ENCODE measurements at regions not wholly inside any gene's neighbourhood (a gene's known extent, or its start where the extent isn't known, plus 50 kb on each side); places are given as distances from the start of the nearest gene placed in this dataset.

DNA sequence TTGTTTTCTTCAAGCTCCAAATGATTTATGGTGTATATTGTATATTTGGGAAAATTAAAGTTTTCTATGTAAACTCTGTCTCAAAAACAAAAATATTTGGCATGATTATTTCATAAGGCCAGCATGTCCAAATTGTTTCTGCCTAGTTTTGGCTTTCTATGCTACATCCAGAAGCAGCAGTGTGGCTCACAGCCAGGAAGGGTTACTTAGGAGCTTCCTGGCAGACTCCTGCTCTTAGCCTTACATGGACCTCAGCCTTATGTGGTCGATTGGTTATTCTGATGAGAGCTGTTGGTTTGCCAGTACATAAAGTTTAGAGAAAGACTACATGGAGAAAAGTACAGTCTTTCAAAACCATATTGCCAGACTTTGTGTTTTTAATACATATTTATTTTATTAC is 297.7 kb upstream of the FAT3 start:
- H3K4me1 ChIP-seq (ENCODE audit: control insufficient read depth in 1 of 2, low read depth in 2 of 2), result peaks cover 0 to 10% of the 10 kb centered on the region in 2 donors
- no peak for ATAC-seq (ENCODE audit: insufficient number of reproducible peaks, low FRiP score, low read depth)
- H3K27me3 ChIP-seq (replicated peaks; ENCODE audit: insufficient read depth), result no peaks in the 10 kb centered on the region
- no peaks in the 10 kb centered on the region for H3K36me3 ChIP-seq
- DNase-seq (ENCODE audit: low spot score), result no peak
- H3K4me3 ChIP-seq, result no peak overlapping the region
- no peak overlapping the region for H3K27ac ChIP-seq
- TF ChIP-seq, protein P1, sequence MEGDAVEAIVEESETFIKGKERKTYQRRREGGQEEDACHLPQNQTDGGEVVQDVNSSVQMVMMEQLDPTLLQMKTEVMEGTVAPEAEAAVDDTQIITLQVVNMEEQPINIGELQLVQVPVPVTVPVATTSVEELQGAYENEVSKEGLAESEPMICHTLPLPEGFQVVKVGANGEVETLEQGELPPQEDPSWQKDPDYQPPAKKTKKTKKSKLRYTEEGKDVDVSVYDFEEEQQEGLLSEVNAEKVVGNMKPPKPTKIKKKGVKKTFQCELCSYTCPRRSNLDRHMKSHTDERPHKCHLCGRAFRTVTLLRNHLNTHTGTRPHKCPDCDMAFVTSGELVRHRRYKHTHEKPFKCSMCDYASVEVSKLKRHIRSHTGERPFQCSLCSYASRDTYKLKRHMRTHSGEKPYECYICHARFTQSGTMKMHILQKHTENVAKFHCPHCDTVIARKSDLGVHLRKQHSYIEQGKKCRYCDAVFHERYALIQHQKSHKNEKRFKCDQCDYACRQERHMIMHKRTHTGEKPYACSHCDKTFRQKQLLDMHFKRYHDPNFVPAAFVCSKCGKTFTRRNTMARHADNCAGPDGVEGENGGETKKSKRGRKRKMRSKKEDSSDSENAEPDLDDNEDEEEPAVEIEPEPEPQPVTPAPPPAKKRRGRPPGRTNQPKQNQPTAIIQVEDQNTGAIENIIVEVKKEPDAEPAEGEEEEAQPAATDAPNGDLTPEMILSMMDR (IDR thresholded peaks at IDR 0.05), result no peak
- no peaks in the 10 kb centered on the region for H3K9me3 ChIP-seq

DNA sequence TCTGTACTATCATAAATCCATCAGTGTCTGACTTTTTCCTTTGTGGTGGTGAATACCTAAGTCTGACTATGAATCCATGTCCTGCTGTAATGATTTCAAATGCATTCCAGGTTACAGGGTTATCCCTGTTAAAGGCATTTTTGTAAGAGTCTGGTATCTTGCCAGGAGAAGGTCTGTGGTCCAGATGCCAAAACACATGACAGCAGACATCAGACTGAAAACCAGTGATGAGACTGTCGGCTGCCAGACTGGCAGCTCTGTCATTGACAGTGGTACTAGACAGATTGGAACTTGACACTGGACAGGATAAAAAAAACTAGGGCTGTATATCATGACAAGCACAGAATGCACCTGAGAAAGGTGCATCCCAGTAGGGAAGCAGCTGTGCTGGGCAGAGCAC is 301.8 kb upstream of the FAT3 start:
- Histone ChIP-seq H3K36me3 (no peaks in the 10 kb centered on the region), H3K4me3 (no peak overlapping the region), H3K4me1 (ENCODE audit: control insufficient read depth in 1 of 2, low read depth in 2 of 2) (peaks cover 0 to 10% of the 10 kb centered on the region in 2 donors), H3K27me3 (replicated peaks; ENCODE audit: insufficient read depth) (no peaks in the 10 kb centered on the region), H3K9me3 (no peaks in the 10 kb centered on the region), H3K27ac (no peak overlapping the region)
- DNase-seq (ENCODE audit: low spot score) (no peak), ATAC-seq (ENCODE audit: insufficient number of reproducible peaks, low FRiP score, low read depth) (no peak)
- TF ChIP-seq, protein P1 (IDR thresholded peaks at IDR 0.05), result no peak

DNA sequence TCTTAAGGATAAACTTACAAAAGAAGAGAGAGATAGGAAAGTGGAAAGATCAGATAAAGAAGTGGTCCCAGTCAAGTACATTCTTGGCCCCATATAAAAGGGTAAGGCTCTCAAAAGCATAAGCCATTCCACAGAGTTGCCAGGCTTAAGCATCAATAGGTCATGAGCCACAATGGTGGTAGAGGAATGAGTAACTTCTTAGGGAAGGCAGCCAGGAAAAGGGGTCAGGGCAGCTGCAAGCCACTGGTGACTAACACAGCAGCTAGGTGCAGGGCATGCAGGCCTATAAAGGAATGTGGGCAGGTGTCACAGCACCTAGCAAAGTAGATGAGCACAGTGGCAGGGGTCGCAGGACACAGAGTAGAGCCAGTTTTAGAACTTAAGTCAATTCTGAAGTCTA is 302.6 kb upstream of the FAT3 start:
- no peak overlapping the region for H3K27ac ChIP-seq
- peaks cover 0 to 4% of the 10 kb centered on the region in 2 donors for H3K4me1 ChIP-seq (ENCODE audit: control insufficient read depth in 1 of 2, low read depth in 2 of 2)
- H3K36me3 ChIP-seq, result no peaks in the 10 kb centered on the region
- H3K9me3 ChIP-seq, result no peaks in the 10 kb centered on the region
- ATAC-seq (ENCODE audit: insufficient number of reproducible peaks, low FRiP score, low read depth) (no peak), DNase-seq (ENCODE audit: low spot score) (no peak)
- TF ChIP-seq, protein P1 (IDR thresholded peaks at IDR 0.05), result no peak
- no peaks in the 10 kb centered on the region for H3K27me3 ChIP-seq (replicated peaks; ENCODE audit: insufficient read depth)
- H3K4me3 ChIP-seq, result no peak overlapping the region

DNA sequence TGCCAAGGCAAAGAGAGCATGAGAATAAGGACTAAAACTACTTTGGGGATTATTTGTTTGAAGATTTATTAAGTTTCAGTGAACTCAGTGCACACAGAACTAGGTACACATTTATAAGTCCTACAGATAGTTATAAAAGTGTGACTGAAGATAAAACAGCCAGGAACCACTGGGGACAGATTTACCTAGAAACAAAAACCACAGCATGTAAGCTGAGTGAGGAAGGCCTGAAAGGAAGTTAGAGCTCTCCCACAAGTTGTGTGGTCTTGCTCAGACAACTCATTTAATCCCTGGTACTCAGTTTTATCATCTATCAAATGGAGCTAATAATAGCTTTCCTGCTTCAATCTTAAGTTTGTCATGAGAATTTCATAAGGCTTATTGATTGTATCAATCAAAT is 311.2 kb upstream of the FAT3 start:
- ATAC-seq (ENCODE audit: insufficient number of reproducible peaks, low FRiP score, low read depth) (no peak), DNase-seq (ENCODE audit: low spot score) (no peak)
- TF ChIP-seq, protein P1 (IDR thresholded peaks at IDR 0.05), result no peak
- Histone ChIP-seq H3K27ac (no peak overlapping the region), H3K27me3 (replicated peaks; ENCODE audit: insufficient read depth) (no peaks in the 10 kb centered on the region), H3K4me3 (no peak overlapping the region), H3K4me1 (ENCODE audit: control insufficient read depth in 1 of 2, low read depth in 2 of 2) (no peaks in the 10 kb centered on the region), H3K36me3 (no peaks in the 10 kb centered on the region), H3K9me3 (no peaks in the 10 kb centered on the region)

DNA sequence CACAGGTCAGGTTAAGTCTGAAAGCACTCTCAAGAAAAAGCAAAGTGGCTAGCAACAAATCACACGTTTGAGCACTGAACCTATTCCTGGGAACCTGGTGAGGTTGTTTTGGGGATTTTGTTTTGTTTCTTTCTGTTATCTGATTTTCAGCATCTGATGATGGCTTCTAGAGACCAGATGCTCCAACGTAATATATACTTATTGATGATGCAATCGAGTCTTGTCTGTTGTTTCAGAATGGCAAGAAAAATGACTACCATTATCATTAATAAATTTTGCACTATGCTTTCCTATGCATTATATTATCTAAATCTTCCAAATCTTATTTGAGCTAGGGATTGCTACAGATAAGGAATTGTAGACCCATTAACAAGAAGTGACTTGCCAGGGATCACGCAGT is 312.3 kb upstream of the FAT3 start:
- TF ChIP-seq, protein P1 (IDR thresholded peaks at IDR 0.05), result no peak
- H3K27me3 ChIP-seq (replicated peaks; ENCODE audit: insufficient read depth), result no peaks in the 10 kb centered on the region
- H3K4me1 ChIP-seq (ENCODE audit: control insufficient read depth in 1 of 2, low read depth in 2 of 2), result no peaks in the 10 kb centered on the region
- H3K27ac ChIP-seq, result no peak overlapping the region
- no peaks in the 10 kb centered on the region for H3K9me3 ChIP-seq
- no peaks in the 10 kb centered on the region for H3K36me3 ChIP-seq
- H3K4me3 ChIP-seq, result no peak overlapping the region
- DNase-seq (ENCODE audit: low spot score) (no peak), ATAC-seq (ENCODE audit: insufficient number of reproducible peaks, low FRiP score, low read depth) (no peak)
